PFSK-1 (cell line): ENCODE measurements at regions not wholly inside any gene's neighbourhood (a gene's known extent, or its start where the extent isn't known, plus 50 kb on each side); places are given as distances from the start of the nearest gene placed in this dataset.

ENCODE experiments used
- POLR2AphosphoS5 ChIP-seq: IDR thresholded peaks from 2 replicates; pipeline ENCODE4 v1.6.1; 2012; ENCODE audit warnings: low read depth, mild to moderate bottlenecking, control low read depth, low read length, moderate library complexity
- TAF1 ChIP-seq: IDR thresholded peaks from 2 replicates; pipeline ENCODE4 v1.6.1; 2012; ENCODE audit warnings: low read length, control low read depth, borderline replicate concordance; ENCODE audit not compliant: insufficient read depth

- TF ChIP-seq TAF1: no peak
- no peak for TF ChIP-seq POLR2AphosphoS5
Measured at GRCh38 chr3:110332629-110333028, 739.0 kb upstream of the NECTIN3 start.
